ENCODE measurements at regions not wholly inside any gene's neighbourhood (a gene's known extent, or its start where the extent isn't known, plus 50 kb on each side); places are given as distances from the start of the nearest gene placed in this dataset.
"Not testable (repeated sequence)": the region's sequence is repeated elsewhere in the genome, so short reads cannot be mapped to it uniquely, and the experiment has no call there.

GRCh38 chr13:49853535-49853934, 61.1 kb upstream of the KPNA3 start:
- Histone ChIP-seq H3K4me3 (ENCODE audit: low read length) (no peak overlapping the region), H3F3A (ENCODE audit: low read length, unreplicated experiment) (no peaks in the 10 kb centered on the region), H3K27ac (ENCODE audit: low read length) (no peak overlapping the region), H3K79me2 (ENCODE audit: low read length) (no peaks in the 10 kb centered on the region), H3K4me2 (ENCODE audit: low read length) (no peak overlapping the region), H3K9me3 (ENCODE audit: low read length) (no peaks in the 10 kb centered on the region), H3K36me3 (ENCODE audit: low read depth, low read length) (no peaks in the 10 kb centered on the region), H4K20me1 (ENCODE audit: low read length) (no peaks in the 10 kb centered on the region), H2AFZ (ENCODE audit: low read length) (no peak overlapping the region), H3K9ac (ENCODE audit: low read length) (no peak overlapping the region), H3K4me1 (ENCODE audit: insufficient read depth, low read length) (peaks cover 19% of the 10 kb centered on the region), H3K9me2 (replicated peaks; ENCODE audit: low read length) (no peaks in the 10 kb centered on the region), H3K27me3 (ENCODE audit: low read length) (no peaks in the 10 kb centered on the region)
- ATAC-seq (no peak), DNase-seq (no peak)
- no TSS peak for BruUV-seq (replicated peaks)
- intact Hi-C loops (cut with micrococcal nuclease): no loop called here
- ChIA-PET CTCF (no interaction called here), POLR2A (ENCODE audit: unreplicated experiment) (no interaction called here)
- TF ChIP-seq EZH2phosphoT487 (IDR thresholded peaks at IDR 0.05; ENCODE audit: borderline replicate concordance, low read length): no peak
- TF ChIP-seq EZH2 (IDR thresholded peaks at IDR 0.05; ENCODE audit: low read length, unreplicated experiment): no peak
- TF ChIP-seq CTCF (conservative IDR thresholded peaks at IDR 0.05; ENCODE audit: low read depth, low read length): no peak

GRCh38 chr13:49852460-49852859, 60.0 kb upstream of the KPNA3 start:
- H3K9me2 ChIP-seq (replicated peaks; ENCODE audit: low read length); H3K27me3 ChIP-seq (ENCODE audit: low read length); H3K9me3 ChIP-seq (ENCODE audit: low read length); H4K20me1 ChIP-seq (ENCODE audit: low read length); POLR2A ChIA-PET (ENCODE audit: unreplicated experiment); H3K4me2 ChIP-seq (ENCODE audit: low read length); H3K9ac ChIP-seq (ENCODE audit: low read length); ATAC-seq; H3K4me1 ChIP-seq (ENCODE audit: insufficient read depth, low read length); H3F3A ChIP-seq (ENCODE audit: low read length, unreplicated experiment); H3K27ac ChIP-seq (ENCODE audit: low read length); H3K4me3 ChIP-seq (ENCODE audit: low read length); DNase-seq; intact Hi-C loops (cut with micrococcal nuclease); H2AFZ ChIP-seq (ENCODE audit: low read length); BruUV-seq (replicated peaks); H3K36me3 ChIP-seq (ENCODE audit: low read depth, low read length); H3K79me2 ChIP-seq (ENCODE audit: low read length): not testable (repeated sequence)
- CTCF ChIA-PET: interaction anchor here (0.8 kb wide), 1 partner anchor 90 kb away, joined by 4 read pairs; no protein-coding TSS in a partner anchor

GRCh38 chr13:49844181-49844580, 51.7 kb upstream of the KPNA3 start:
- Histone ChIP-seq H3K9me2 (replicated peaks; ENCODE audit: low read length) (no peaks in the 10 kb centered on the region), H3K4me3 (ENCODE audit: low read length) (no peak overlapping the region), H2AFZ (ENCODE audit: low read length) (no peak overlapping the region), H3K9me3 (ENCODE audit: low read length) (no peaks in the 10 kb centered on the region), H4K20me1 (ENCODE audit: low read length) (no peaks in the 10 kb centered on the region), H3K9ac (ENCODE audit: low read length) (no peak overlapping the region), H3K4me2 (ENCODE audit: low read length) (no peak overlapping the region), H3F3A (ENCODE audit: low read length, unreplicated experiment) (no peaks in the 10 kb centered on the region), H3K36me3 (ENCODE audit: low read depth, low read length) (no peaks in the 10 kb centered on the region), H3K79me2 (ENCODE audit: low read length) (no peaks in the 10 kb centered on the region), H3K27me3 (ENCODE audit: low read length) (no peaks in the 10 kb centered on the region), H3K4me1 (ENCODE audit: insufficient read depth, low read length) (no peaks in the 10 kb centered on the region), H3K27ac (ENCODE audit: low read length) (no peak overlapping the region)
- BruUV-seq (replicated peaks): no TSS peak
- TF ChIP-seq EZH2phosphoT487 (IDR thresholded peaks at IDR 0.05; ENCODE audit: borderline replicate concordance, low read length) (no peak), EZH2 (IDR thresholded peaks at IDR 0.05; ENCODE audit: low read length, unreplicated experiment) (no peak), CTCF (conservative IDR thresholded peaks at IDR 0.05; ENCODE audit: low read depth, low read length) (no peak)
- DNase-seq (no peak), ATAC-seq (no peak)
- POLR2A ChIA-PET (ENCODE audit: unreplicated experiment): no interaction called here
- intact Hi-C loops (cut with micrococcal nuclease): no loop called here
- CTCF ChIA-PET: no interaction called here

Data from PC-3 (cell line).